IMR-90 (cell line): ENCODE measurements at regions not wholly inside any gene's neighbourhood (a gene's known extent, or its start where the extent isn't known, plus 50 kb on each side); places are given as distances from the start of the nearest gene placed in this dataset.

Experiments
- ATAC-seq: fragments of 200-7000 bp; cut with Tn5 transposase; 2 replicates; pipeline ENCODE4 v1.9.1; 2020; ENCODE audit warnings: low read depth, mild to moderate bottlenecking, moderate library complexity
- BruUV-seq: library from RNA; stranded (reverse); fragments of 400-500 nt; replicated peaks from 2 replicates; lab custom pipeline; 2021; lab: Mats Ljungman, UMichigan
- CTCF ChIA-PET: fragments of 300-600 bp; formaldehyde crosslinking; extraction: SDS; loops from one replicate; lab custom pipeline; 2021; ENCODE audit warnings: antibody characterized with exemption; lab: Yijun Ruan, JAX
- POLR2A ChIA-PET: fragments of 300-600 bp; sonication (Branson Sonifier 250); formaldehyde crosslinking; loops from one replicate; lab custom pipeline; 2022; ENCODE audit warnings: antibody characterized with exemption; ENCODE audit not compliant: unreplicated experiment; lab: Charles Lee
- DNase-seq: peaks from one replicate; pipeline ENCODE4 v3.0.0; 2013
- H2AFZ ChIP-seq: replicated peaks from 2 replicates; pipeline ENCODE3; 2013; ENCODE audit warnings: low read length, mild to moderate bottlenecking; ENCODE audit not compliant: poor library complexity
- H2AK5ac ChIP-seq: 2 replicates; pipeline ENCODE4 v1.6.1; 2013; ENCODE audit warnings: low read depth, low read length, inconsistent platforms
- H2AK9ac ChIP-seq: replicated peaks from 2 replicates; pipeline ENCODE3; 2013; ENCODE audit warnings: mild to moderate bottlenecking, low read depth, low read length, moderate library complexity; ENCODE audit not compliant: poor library complexity
- H2BK120ac ChIP-seq: 2 replicates; pipeline ENCODE4 v1.6.1; 2013; ENCODE audit warnings: low read depth, low read length, inconsistent platforms
- H2BK15ac ChIP-seq: 3 replicates; pipeline ENCODE4 v1.6.1; 2013; ENCODE audit warnings: low read depth, low read length, inconsistent platforms
- H2BK20ac ChIP-seq: 2 replicates; pipeline ENCODE4 v1.6.1; 2013; ENCODE audit warnings: low read depth, mild to moderate bottlenecking, inconsistent platforms, low read length, moderate library complexity
- H2BK5ac ChIP-seq: 2 replicates; pipeline ENCODE4 v1.6.1; 2013; ENCODE audit warnings: mild to moderate bottlenecking, low read depth, low read length, inconsistent platforms; ENCODE audit not compliant: poor library complexity, severe bottlenecking
- H3K14ac ChIP-seq: replicated peaks from 2 replicates; pipeline ENCODE4 v1.6.1; 2013; ENCODE audit warnings: low read depth, low read length, inconsistent platforms
- H3K18ac ChIP-seq: 2 replicates; pipeline ENCODE4 v1.6.1; 2013; ENCODE audit warnings: low read depth, low read length, control low read depth
- H3K23ac ChIP-seq: 2 replicates; pipeline ENCODE4 v1.6.1; 2013; ENCODE audit warnings: low read depth, low read length, inconsistent platforms
- H3K27ac ChIP-seq: 2 replicates; pipeline ENCODE4 v1.5.1; 2013; ENCODE audit warnings: mild to moderate bottlenecking, control low read depth, low read length; ENCODE audit not compliant: insufficient read depth
- H3K27me3 ChIP-seq: 2 replicates; pipeline ENCODE4 v1.6.1; 2013; ENCODE audit warnings: low read length; ENCODE audit not compliant: control insufficient read depth, insufficient read depth
- H3K36me3 ChIP-seq: 2 replicates; pipeline ENCODE4 v1.6.1; 2013; ENCODE audit warnings: low read length, mixed read lengths; ENCODE audit not compliant: control insufficient read depth, insufficient read depth
- H3K4ac ChIP-seq: 2 replicates; pipeline ENCODE4 v1.6.1; 2013; ENCODE audit warnings: low read depth, low read length, inconsistent platforms
- H3K4me1 ChIP-seq: 2 replicates; pipeline ENCODE4 v1.6.1; 2013; ENCODE audit warnings: low read length, mixed read lengths; ENCODE audit not compliant: control insufficient read depth, insufficient read depth
- H3K4me2 ChIP-seq: 2 replicates; pipeline ENCODE4 v1.6.1; 2013; ENCODE audit warnings: low read depth, mild to moderate bottlenecking, control low read depth, low read length, moderate library complexity
- H3K4me3 ChIP-seq: 2 replicates; pipeline ENCODE4 v1.5.1; 2013; ENCODE audit warnings: low read depth, mild to moderate bottlenecking, control low read depth, low read length, moderate library complexity; ENCODE audit not compliant: insufficient read depth
- H3K56ac ChIP-seq: 2 replicates; pipeline ENCODE4 v1.6.1; 2013; ENCODE audit warnings: low read length, inconsistent platforms; ENCODE audit not compliant: insufficient read depth; ENCODE audit errors: extremely low read depth
- H3K79me1 ChIP-seq, 2 experiments: 2 replicates each; pipeline ENCODE4 v1.6.1; 2013; ENCODE audit warnings: low read length in 2 of 2, inconsistent platforms in 1 of 2, low read depth in 1 of 2
- H3K9ac ChIP-seq: 2 replicates; pipeline ENCODE4 v1.6.1; 2013; ENCODE audit warnings: low read depth, low read length, control low read depth
- H3K9me1 ChIP-seq: 2 replicates; pipeline ENCODE4 v1.6.1; 2013; ENCODE audit warnings: low read length, inconsistent platforms; ENCODE audit not compliant: insufficient read depth
- H3K9me3 ChIP-seq: 2 replicates; pipeline ENCODE4 v1.6.1; 2013; ENCODE audit warnings: low read length; ENCODE audit not compliant: control insufficient read depth, insufficient read depth
- H4K20me1 ChIP-seq: 2 replicates; pipeline ENCODE4 v1.6.1; 2013; ENCODE audit warnings: low read length, inconsistent platforms; ENCODE audit not compliant: insufficient read depth
- H4K5ac ChIP-seq: 2 replicates; pipeline ENCODE4 v1.6.1; 2013; ENCODE audit warnings: mild to moderate bottlenecking, low read depth, low read length, control low read depth
- H4K8ac ChIP-seq, 2 experiments: 2 replicates each; pipeline ENCODE4 v1.6.1; 2013; ENCODE audit warnings: low read depth in 2 of 2, low read length in 2 of 2, control low read depth in 1 of 2, inconsistent platforms in 1 of 2
- H4K91ac ChIP-seq: 2 replicates; pipeline ENCODE4 v1.6.1; 2013; ENCODE audit warnings: low read depth, low read length, inconsistent platforms; ENCODE audit not compliant: insufficient read depth
- BHLHE40 ChIP-seq: fragments of 150-350 bp; IDR thresholded peaks from 2 replicates; pipeline ENCODE4 v1.6.1; 2016; ENCODE audit warnings: mild to moderate bottlenecking, low read depth, low read length
- CEBPB ChIP-seq: IDR thresholded peaks from 2 replicates; pipeline ENCODE4 v1.6.1; 2012; ENCODE audit warnings: low read depth, low read length, improper control_type of control experiment
- NFE2L2 ChIP-seq: fragments of 150-350 bp; IDR thresholded peaks from 2 replicates; pipeline ENCODE4 v1.6.1; 2016; ENCODE audit warnings: low read depth, mild to moderate bottlenecking, low read length
- RAD21 ChIP-seq: IDR thresholded peaks from 2 replicates; pipeline ENCODE4 v1.6.1; 2012; ENCODE audit warnings: low read length, improper control_type of control experiment
- WGBS, 2 experiments: methylation state at CpG; one replicate each; pipeline versions ENCODE4 v1.1.5 to v1.1.7; 2013; ENCODE audit warnings: missing lambda C conversion rate in 2 of 2; ENCODE audit not compliant: insufficient read length in 1 of 2; ENCODE audit errors: extremely low coverage in 2 of 2; 5-methylcytosine and 5-hydroxymethylcytosine counted together
- dilution Hi-C: fragments of 300-500 bp; cut with HindIII; formaldehyde crosslinking; loops from one replicate; pipeline ENCODE4 v1.14.3; 2018; ENCODE audit warnings: low sequenced_read_pairs; ENCODE audit not compliant: unreplicated experiment
- in situ Hi-C: fragments of 300-500 bp; cut with MboI; formaldehyde crosslinking; loops from 3 replicates; pipeline ENCODE4 v1.14.3; 2019; ENCODE audit warnings: low sequenced_read_pairs, inconsistent platforms, mixed read lengths
- intact Hi-C: fragments of 100-400 bp; cut with micrococcal nuclease; formaldehyde crosslinking; loops from 2 replicates; pipeline ENCODE4 v1.10.0; 2022
- TF ChIP-seq, protein P1 (sequence below): fragments of 150-350 bp; IDR thresholded peaks from 2 replicates; pipeline ENCODE4 v1.6.1; 2016; ENCODE audit warnings: low read depth, mild to moderate bottlenecking, low read length, moderate library complexity, borderline replicate concordance
- TF ChIP-seq, protein P2 (sequence below): fragments of 150-350 bp; IDR thresholded peaks from 2 replicates; pipeline ENCODE4 v1.6.1; 2017; ENCODE audit warnings: mild to moderate bottlenecking, antibody characterized with exemption, low read length, low read depth

DNA sequence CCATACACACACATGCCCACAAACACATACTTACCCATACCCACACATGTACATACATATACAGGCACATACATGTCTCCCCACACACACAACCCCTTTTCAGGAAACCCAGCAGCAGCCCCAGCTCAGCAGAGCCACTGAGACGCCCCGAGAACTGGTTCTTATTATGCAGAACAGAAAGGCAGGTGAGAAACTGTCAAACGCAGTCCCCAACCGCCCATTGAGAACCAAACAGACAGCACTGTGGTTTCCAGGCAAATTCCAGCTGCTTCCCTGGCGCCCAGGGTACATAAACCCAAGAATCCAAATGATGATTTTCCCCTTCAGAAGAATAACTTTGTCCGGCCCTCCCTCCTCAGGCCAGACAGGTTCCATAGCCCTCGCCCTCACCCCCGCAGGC, 366.6 kb upstream of the ZMIZ1 start:
- ATAC-seq (no peak), DNase-seq (no peak)
- intact Hi-C loops (no loop called here), dilution Hi-C loops (no loop called here), in situ Hi-C loops (no loop called here)
- Histone ChIP-seq H4K5ac (no peak overlapping the region), H3K9ac (no peak overlapping the region), H3K9me3 (no peaks in the 10 kb centered on the region), H3K14ac (peak overlapping the region; percentile 53; the same call in 1 of the 2 replicates), H3K36me3 (no peaks in the 10 kb centered on the region), H2AK9ac (no peak overlapping the region), H2BK120ac (no peak overlapping the region), H3K4me2 (no peak overlapping the region), H4K8ac (no peak overlapping the region), H3K4ac (peak overlapping the region; percentile 27; the same call in 1 of the 2 replicates), H2BK5ac (no peak overlapping the region), H3K4me3 (no peak overlapping the region), H2AK5ac (no peak overlapping the region), H4K91ac (no peak overlapping the region), H2BK20ac (no peak overlapping the region), H3K56ac (no peak overlapping the region), H4K20me1 (no peaks in the 10 kb centered on the region), H3K4me1 (peaks cover 8% of the 10 kb centered on the region), H3K18ac (no peak overlapping the region), H3K79me1 (no peaks in the 10 kb centered on the region), H3K9me1 (peaks cover 12% of the 10 kb centered on the region), H3K23ac (no peak overlapping the region), H3K27ac (no peak overlapping the region), H2BK15ac (no peak overlapping the region), H3K27me3 (peaks cover 4% of the 10 kb centered on the region), H2AFZ (no peak overlapping the region)
- no TSS peak for BruUV-seq
- CTCF ChIA-PET = no interaction called here
- TF ChIP-seq, protein P1, sequence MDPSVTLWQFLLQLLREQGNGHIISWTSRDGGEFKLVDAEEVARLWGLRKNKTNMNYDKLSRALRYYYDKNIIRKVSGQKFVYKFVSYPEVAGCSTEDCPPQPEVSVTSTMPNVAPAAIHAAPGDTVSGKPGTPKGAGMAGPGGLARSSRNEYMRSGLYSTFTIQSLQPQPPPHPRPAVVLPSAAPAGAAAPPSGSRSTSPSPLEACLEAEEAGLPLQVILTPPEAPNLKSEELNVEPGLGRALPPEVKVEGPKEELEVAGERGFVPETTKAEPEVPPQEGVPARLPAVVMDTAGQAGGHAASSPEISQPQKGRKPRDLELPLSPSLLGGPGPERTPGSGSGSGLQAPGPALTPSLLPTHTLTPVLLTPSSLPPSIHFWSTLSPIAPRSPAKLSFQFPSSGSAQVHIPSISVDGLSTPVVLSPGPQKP = no peak
- TF ChIP-seq CEBPB = no peak
- no peak for TF ChIP-seq BHLHE40
- TF ChIP-seq NFE2L2 = no peak
- TF ChIP-seq, protein P2, sequence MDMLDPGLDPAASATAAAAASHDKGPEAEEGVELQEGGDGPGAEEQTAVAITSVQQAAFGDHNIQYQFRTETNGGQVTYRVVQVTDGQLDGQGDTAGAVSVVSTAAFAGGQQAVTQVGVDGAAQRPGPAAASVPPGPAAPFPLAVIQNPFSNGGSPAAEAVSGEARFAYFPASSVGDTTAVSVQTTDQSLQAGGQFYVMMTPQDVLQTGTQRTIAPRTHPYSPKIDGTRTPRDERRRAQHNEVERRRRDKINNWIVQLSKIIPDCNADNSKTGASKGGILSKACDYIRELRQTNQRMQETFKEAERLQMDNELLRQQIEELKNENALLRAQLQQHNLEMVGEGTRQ = no peak
- TF ChIP-seq RAD21 = no peak
- WGBS, 2 experiments = 93% methylated on average over 5 of the region's 8 CpGs; no CpG with 5 or more reads in 1 of the 2 experiments
- POLR2A ChIA-PET = no interaction called here
